HG02852 (cell line): ENCODE measurements at regions not wholly inside any gene's neighbourhood (a gene's known extent, or its start where the extent isn't known, plus 50 kb on each side); places are given as distances from the start of the nearest gene placed in this dataset.
A peak's percentile ranks its signal among the peaks of the same experiment; 100 is the strongest.

Experiments
- ATAC-seq: cut with Tn5 transposase; IDR thresholded peaks from one replicate; pipeline ENCODE4 v1.9.1; 2021; ENCODE audit warnings: mild to moderate bottlenecking, moderate library complexity; ENCODE audit not compliant: unreplicated experiment

DNA sequence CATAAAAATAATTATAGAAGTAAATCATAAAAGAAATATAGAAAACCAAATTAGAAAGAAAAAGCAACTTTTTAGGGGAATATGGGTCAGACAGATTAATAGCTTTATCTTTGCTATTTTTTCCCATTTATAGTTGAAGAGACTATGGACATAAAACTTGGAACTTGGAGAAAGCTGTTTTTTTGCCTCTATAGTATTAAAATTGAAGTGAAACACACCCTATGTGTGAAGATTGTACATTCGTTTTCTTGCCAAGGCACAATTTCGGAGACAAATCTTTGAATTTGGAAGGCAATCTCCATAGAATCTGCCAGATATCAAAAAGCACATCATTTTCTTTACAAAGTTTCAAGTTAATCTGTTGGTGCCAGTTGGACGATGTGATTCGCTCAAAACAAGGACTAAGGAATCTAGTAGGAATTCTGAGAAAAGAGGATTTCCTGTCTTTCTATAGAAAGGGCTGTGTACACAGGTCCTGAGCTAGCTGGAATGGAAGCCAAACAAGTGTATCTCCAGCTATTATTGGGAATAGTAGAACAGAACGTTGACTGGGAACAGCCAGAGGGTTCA lies 156.3 kb downstream of the SLC7A11 start:
- ATAC-seq, result no peak

DNA sequence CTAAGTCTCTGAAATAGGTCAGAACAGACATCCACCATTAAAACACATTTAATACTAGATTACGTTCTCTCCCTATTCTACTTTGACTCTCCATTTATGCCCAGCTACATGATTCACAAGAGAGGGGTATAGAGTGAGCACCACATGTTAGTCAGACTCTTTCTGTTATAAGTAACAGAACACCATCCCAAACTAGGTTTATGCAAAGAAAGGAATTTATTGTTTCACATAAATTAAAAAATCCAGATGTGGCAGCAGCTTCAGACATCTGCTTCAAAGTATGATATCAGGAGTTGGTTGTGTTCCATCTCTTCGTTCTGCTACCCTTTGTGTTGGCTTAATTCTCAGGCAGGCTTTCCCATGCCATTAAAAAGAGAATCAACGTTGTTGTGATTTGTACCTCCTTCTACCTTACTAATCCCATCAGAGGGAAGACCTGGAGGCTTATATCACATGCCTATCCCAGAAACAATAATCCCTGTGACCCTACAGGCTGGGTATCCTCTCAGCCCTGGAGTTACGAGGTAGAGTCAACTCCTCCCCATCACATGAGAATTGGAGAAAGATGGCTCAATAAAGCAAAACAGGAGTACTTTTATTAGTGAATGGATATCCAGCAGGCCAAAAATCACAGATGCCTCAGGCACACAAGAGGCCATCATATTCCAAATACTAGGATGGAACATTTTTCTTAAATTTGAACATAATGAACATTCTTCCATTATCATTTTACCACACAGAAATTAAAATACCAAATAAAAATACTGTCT lies 163.2 kb downstream of the SLC7A11 start:
- no peak for ATAC-seq

DNA sequence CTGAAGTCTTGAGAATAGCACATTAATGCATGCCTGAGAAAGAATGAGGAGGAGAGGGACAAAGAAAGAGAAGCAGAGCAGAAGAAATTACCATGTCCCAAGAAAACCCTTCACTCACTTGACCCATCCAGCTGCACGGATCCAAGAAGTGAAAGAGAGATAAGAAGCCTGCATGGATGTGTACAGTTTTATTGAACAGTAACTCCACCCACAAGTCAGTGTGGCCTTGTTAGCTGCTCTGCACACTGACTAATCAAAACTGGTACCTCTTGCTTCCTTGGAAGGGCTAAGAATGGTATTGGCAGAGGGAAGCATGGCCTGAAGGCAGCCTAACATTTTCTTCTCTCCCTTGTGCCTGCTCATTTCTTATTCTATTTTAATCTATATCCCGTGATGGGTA lies 163.9 kb downstream of the SLC7A11 start:
- ATAC-seq, result no peak

DNA sequence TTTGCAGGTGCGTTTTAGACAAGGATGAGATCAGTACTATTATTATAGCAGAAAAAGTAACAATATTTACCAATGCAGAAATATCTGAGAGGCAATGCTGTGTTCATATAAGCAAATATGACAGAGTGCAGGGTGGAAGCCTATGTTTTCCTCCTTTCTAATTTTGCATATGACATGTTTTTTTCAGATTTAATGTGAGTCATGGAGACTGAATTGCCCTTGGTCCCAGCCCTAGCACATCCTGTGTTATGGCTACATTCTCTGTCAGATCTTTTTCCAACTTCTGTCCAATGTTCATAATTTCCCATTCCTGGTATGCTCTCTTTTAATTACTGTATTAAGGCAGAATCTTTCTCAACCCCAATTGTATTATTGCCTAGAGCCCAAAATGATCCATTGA lies 165.6 kb downstream of the SLC7A11 start:
- no peak for ATAC-seq

DNA sequence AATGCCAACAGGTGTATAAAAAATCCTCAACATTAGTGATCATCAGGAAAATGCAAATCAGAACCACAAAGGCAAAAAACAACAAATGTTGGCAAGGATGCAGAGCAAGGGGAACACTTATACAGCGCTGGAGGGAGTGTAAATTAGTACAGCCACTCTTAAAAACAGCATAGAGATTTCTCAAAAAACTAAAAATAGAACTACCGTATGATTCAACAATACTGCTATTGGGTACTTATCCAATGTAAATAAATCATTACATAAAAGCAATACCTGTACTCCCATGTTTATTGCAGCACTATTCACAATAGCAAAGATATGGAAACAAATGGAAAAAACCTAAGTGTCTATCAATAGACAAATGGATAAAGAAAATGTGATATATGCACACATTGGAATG lies 171.3 kb downstream of the SLC7A11 start:
- no peak for ATAC-seq

DNA sequence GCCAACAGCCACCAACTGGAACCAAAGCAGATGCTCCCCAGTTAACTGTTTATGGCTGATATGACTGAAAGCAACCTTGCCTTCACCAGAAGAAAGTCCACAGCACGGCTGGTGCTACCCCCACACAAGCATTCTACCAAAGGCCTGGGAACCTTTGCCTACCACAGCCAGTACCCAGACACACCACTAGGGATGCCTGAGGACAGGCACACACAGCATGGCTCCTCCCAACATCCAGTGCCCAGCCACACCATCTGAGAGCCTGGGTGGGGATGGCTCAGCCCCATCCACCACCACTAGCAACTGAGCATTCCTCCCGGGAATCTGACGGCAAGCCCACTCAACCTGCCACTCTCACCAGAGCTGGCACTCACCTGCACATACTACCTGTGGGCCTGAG lies 178.6 kb downstream of the SLC7A11 start:
- ATAC-seq, result no peak

DNA sequence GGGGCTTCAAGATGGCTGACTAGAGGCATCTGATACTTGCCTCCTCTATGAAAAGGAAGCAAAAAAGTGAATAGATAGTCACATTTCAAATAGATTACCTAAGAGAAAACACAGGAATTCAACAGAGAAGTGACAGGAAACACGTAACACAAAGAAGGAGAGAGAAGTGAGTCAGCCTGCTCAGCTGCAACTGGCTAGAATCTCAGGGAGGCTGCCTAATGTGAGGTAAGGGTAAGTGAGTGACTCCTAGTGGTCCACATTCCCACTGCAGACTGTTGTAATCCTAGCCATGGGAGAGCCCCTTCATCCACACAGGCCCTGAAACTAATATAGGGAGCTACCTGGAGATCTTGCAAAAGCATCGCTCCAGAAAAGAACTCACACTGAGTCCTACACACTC lies 179.2 kb downstream of the SLC7A11 start:
- ATAC-seq, result no peak

DNA sequence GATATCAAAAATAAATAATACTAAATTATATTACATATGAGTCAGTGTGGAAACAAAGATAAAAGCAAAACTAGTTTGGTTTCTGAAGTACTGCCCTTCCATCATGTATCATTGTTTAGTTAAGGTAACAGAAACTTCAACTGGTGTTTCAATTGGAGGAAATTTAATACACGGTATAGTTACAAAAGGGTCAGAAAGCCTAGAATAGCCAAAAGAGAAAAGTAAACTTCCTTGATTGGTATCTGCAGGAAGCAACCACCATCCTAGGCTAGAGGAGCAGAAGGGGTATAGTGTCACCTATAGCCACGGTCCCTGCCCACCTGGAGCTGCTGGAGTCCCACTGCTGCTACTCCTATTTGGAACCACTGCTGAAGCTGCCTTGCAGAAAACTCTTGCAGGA lies 185.6 kb downstream of the SLC7A11 start:
- no peak for ATAC-seq

DNA sequence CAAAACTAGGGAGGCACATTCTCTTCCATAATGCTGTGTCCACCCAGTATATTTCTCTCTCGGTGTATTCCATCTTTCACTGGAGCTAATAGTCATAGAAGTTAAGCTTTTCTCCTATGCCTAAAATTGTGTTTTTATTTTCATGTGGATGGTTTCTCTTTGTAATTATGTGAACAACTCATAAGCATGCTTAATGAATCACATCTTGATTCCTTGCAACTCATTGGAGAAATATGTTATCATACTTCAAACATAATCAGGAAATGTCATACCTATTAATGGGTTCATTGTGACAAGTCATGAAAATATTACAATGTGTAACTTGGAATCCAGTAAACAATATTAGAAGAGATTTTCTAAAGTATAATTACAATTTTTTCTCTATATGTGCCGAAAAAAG lies 186.3 kb downstream of the SLC7A11 start:
- ATAC-seq, result no peak

DNA sequence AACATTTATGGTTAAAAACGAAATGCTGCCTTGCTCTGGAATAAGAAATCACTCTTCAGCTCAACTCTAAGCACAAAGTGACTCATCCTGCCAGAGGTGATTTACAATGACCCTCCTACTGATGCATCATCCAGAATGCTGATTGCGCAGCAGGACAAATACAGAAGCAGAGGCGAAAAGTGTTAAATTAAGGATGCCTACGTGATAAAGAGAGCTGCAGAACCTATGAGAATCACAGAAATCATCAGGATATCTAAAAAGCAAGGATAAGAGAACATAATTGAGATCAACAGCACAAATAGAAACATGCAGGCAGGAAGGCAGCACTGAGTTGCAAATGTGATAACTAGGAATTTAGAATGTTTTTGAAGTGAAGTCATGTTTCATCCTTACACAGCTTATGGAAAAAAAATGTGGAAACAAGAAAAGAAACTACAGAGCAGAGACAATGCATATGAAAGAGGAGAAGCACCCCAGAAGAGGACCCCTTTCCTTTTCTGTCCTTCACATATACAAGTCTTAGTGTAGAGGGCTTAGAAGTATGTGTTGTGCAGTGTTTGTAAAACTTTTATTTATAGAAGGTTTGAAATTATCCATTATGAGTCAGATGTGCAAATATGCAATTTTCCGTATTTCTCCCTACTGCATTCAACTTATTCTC lies 188.4 kb downstream of the SLC7A11 start:
- no peak for ATAC-seq

DNA sequence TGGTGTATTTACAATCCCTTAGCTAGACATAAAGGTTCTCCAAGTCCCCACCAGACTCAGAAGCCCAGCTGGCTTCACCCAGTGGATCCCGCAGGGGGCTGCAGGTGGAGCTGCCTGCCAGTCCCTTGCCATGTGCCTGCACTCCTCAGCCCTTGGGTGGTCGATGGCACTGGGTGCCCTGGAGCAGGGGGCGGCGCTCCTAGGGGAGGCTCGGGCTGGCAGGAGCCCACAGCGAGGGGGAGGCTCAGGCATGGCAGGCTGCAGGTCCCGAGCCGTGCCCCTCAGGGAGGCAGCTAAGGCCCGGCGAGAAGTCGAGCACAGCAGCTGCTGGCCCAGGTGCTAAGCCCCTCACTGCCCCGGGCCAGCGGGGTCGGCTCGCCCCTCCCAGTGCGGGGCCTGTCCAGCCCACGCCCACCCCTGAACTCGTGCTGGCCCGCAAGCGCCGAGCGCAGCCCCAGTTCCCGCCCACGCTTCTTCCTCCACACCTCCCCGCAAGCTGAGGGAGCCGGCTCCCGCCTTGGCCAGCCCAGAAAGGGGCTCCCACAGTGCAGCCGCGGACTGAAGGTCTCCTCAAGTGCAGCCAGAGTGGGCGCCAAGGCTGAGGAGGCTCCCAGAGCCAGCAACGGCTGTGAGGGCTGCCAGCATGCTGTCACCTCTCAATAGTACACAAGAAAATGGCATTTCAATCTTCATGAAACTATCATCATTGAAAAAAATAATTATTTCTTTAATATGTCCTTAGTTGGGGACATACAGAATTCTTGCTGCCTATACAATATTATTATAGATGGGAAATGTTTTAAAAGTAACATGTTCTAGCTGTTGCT lies 189.1 kb downstream of the SLC7A11 start:
- no peak for ATAC-seq

DNA sequence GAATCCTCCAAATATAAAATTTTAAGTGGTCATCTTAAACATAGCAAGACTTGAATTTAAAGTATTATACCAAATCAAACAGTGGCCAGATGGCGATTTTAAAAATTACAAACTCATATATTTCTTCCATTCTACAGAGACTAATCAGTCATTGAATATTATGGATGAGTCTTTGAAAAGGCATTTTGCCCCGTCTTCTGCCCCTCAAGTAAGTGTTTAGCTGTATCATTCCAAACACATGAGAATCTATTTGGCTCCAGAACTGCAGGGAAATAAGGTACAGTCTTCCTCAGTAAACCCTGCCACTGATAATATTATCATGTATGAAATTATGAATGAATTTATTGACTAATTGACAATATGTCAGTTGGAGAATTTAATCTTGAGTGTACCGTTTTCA lies 191.0 kb downstream of the SLC7A11 start:
- ATAC-seq, result no peak

DNA sequence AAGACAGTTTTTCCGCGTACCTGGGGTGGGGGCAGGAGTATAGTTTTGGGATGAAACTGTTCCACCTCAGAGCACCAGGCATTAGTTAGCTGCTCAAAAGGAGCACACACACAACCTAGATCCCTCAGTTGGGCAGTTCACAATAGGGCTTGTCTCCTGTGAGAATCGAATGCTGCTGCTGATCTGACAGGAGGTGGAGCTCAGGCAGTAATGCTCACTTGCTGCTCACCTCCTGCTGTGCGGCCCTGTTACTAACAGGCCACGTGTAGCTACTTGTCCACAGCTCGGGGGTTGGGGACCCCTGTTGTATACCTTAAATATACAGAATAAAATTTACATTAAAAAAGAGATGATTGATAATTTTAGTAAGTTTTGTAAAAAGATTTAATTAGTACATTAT lies 191.5 kb downstream of the SLC7A11 start:
- ATAC-seq, result no peak

DNA sequence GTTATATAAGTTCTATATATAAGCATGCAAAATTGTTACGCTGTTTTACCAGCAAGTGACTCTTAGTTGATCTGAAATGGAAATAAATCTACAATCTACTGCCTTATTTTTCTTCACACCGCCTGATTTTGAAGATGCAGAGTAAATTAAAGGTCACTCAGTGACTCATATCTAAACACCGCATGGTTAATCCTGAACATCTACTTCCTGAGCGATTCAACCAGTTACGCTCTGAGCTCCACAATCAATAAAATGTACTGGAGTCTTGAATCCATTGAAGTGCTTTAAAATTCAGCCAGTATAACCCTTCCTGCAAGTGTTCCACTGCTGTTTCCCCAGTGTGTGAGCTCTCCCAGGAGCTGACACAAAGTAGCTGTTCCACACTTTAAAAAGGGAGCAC lies 192.8 kb downstream of the SLC7A11 start:
- no peak for ATAC-seq

DNA sequence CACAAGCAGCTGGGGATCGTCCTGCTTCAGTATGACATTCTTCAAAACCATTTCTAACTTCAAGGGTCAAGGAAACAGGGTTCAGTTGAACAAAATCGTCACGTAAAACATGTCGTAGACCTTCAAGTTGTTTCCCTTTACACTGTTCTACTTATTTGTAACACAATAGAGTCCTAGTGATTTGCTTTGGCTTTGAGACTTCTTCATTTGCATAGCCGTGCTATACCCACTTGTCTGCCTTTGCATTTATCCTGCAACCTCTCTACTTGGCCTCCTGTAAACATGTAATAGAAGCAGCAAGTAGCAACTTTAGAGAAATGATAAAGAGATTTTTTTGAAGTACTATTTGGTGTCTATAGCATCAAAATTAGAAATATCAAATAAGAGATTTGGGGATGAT lies 194.9 kb downstream of the SLC7A11 start:
- no peak for ATAC-seq

DNA sequence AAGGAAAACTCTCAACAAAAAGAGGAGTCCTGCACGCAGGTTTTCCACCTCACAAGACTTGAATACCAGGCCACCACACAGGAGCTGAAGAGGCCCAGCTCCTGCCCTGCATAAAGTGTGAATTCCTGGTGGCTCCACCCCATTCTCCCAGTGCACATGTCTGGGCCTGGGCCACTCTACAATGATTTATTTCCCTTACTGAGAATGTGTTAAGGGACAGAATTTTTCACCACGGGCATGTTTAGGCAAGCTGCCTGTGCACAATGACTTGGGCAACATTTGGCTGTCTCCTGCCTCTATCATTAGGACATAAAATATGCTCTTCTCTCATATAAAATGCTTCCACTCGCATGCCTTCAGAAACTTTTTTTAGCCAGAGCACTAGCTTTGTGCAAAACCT lies 197.1 kb downstream of the SLC7A11 start:
- no peak for ATAC-seq

DNA sequence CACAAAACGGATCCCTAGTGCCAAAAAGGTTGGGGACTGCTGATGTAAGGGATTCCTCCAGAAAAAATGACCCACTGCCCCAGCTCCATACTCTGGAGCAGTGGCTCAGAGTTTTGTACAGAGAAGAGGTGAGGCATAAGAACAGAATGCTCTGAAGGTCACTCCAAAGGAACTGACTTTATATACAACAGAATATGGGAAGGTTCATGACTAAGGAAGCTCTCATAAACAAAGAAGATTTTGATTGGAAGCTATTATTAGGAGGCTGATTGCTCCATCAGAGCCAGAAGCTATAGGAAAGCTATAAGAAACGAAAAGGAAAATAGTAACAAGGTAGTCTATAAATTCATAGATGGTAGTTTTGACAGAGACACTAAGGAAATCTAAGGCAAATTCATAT lies 203.1 kb downstream of the SLC7A11 start:
- ATAC-seq, result no peak

DNA sequence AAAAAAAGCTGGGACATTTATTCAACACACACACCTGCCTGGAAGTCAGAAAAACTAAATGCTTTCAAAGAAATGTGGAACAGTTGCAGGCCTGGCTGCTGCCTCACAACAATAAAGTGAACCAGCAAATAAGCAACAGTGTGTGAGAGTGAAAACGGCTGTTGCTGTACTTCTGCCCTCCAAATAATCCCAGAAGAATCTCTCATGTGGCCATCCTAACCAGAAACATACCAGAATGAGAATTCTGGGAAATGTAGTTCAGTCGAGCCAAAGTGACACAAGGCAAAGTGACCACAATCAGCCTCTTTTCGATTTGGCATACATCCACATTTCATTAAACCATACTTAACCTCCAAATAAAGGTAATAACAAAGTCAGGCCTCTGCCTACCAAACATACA lies 204.5 kb downstream of the SLC7A11 start:
- no peak for ATAC-seq

DNA sequence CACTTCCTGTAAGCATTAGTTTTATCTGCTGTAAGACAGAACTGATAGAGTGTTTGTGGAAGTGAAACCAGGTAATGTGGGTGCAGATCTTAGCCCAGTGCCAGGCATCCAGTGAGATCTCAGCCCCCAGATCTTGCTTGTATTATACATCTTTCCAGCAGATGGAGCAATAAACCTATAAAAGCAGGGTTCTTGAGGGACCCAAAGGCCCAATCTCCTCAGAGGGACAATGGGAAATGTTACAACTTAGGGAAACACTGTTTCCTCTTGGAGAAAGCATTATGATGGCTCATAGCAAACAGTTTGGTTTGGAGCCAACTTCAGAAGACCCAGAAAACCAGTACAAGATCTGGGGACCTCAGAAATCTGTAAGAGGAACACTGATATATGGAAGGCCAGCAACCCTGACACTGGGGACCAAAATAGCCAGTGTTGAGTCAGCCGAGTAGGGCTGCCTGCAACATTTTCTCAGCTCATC lies 206.3 kb downstream of the SLC7A11 start:
- ATAC-seq, result peak; percentile 100

DNA sequence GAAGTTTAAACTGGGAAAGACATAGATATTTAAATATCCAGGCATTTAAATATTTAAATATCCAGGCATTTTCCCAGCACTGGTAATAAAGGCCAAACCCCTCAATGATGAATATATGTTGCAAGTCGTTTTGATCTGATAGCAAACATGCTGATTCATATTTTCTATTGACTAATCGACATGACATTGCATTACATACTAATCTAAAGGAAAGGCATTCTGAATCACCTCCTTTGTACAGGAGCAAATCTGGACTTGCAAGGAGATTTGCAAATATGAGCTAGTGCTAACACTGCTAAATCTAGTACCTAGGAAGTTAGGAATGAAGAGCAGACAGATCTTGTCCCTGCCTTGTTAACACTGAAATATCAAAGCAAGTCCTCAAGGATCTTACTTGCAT lies 207.3 kb downstream of the SLC7A11 start:
- ATAC-seq, result no peak

DNA sequence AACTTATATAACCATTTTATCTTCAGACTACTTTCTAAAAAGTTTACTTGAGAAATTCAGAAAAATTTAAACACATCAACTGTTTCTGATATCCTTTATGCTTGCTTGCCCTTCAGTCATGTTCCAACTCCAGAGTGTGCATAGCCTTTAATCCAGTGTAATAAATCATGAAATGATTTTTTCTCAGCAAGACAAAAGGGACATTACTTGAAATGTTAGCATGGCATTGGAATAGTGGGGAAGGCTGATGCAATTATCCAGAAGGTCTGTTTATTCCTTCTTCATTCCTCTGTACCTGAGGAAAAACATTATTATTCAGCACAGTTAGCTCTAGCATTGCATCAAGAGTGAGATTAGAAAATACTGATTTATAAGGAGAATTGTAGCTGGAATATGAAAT lies 209.9 kb downstream of the SLC7A11 start:
- no peak for ATAC-seq
